H9 (cell line): ENCODE measurements at regions not wholly inside any gene's neighbourhood (a gene's known extent, or its start where the extent isn't known, plus 50 kb on each side); places are given as distances from the start of the nearest gene placed in this dataset.

Source experiments
- DNase-seq: peaks from one replicate; pipeline ENCODE4 v3.0.0-alpha.2; 2017
- H2AFZ ChIP-seq: one replicate; pipeline ENCODE4 v1.6.1; 2013; ENCODE audit warnings: mild to moderate bottlenecking, low read length, control low read depth, moderate library complexity
- H2AK5ac ChIP-seq: 2 replicates; pipeline ENCODE4 v1.6.1; 2013; ENCODE audit warnings: low read length, control low read depth, mixed read lengths; ENCODE audit not compliant: insufficient read length
- H2BK120ac ChIP-seq: one replicate; pipeline ENCODE4 v1.6.1; 2013; ENCODE audit warnings: low read depth, mild to moderate bottlenecking, low read length, control low read depth, inconsistent platforms; ENCODE audit not compliant: poor library complexity, severe bottlenecking
- H2BK12ac ChIP-seq: 2 replicates; pipeline ENCODE4 v1.6.1; 2013; ENCODE audit warnings: low read length, control low read depth, mixed read lengths, low read depth; ENCODE audit not compliant: insufficient read length
- H2BK15ac ChIP-seq: 2 replicates; pipeline ENCODE4 v1.6.1; 2013; ENCODE audit warnings: low read depth, low read length, control low read depth
- H2BK20ac ChIP-seq: one replicate; pipeline ENCODE4 v1.6.1; 2013; ENCODE audit warnings: low read depth, mild to moderate bottlenecking, low read length, control low read depth, inconsistent platforms; ENCODE audit not compliant: poor library complexity, severe bottlenecking
- H2BK5ac ChIP-seq: 2 replicates; pipeline ENCODE4 v1.6.1; 2013; ENCODE audit warnings: low read length, control low read depth, mixed read lengths; ENCODE audit not compliant: insufficient read length
- H3K14ac ChIP-seq: 2 replicates; pipeline ENCODE4 v1.6.1; 2013; ENCODE audit warnings: low read length, control low read depth; ENCODE audit not compliant: insufficient read depth
- H3K18ac ChIP-seq: 2 replicates; pipeline ENCODE4 v1.6.1; 2013; ENCODE audit warnings: low read depth, mild to moderate bottlenecking, mixed read lengths, low read length, control low read depth; ENCODE audit not compliant: insufficient read length
- H3K23ac ChIP-seq: 2 replicates; pipeline ENCODE4 v1.6.1; 2013; ENCODE audit warnings: low read length, control low read depth, mixed read lengths, low read depth; ENCODE audit not compliant: insufficient read length
- H3K23me2 ChIP-seq: 2 replicates; pipeline ENCODE4 v1.6.1; 2013; ENCODE audit warnings: low read depth, mild to moderate bottlenecking, mixed read lengths, low read length, control low read depth; ENCODE audit not compliant: insufficient read length, poor library complexity, severe bottlenecking
- H3K27ac ChIP-seq: 2 replicates; pipeline ENCODE4 v1.5.1; 2013; ENCODE audit warnings: low read length, control low read depth, mixed read lengths, low read depth; ENCODE audit not compliant: insufficient read length
- H3K27me3 ChIP-seq: 2 replicates; pipeline ENCODE4 v1.6.1; 2013; ENCODE audit warnings: low read length, control low read depth, inconsistent platforms; ENCODE audit not compliant: insufficient read depth
- H3K4ac ChIP-seq: 2 replicates; pipeline ENCODE4 v1.6.1; 2013; ENCODE audit warnings: low read depth, mild to moderate bottlenecking, control low read depth, inconsistent platforms, low read length, moderate library complexity
- H3K4me1 ChIP-seq: 2 replicates; pipeline ENCODE4 v1.6.1; 2013; ENCODE audit warnings: low read length, control low read depth, inconsistent platforms; ENCODE audit not compliant: insufficient read depth
- H3K4me2 ChIP-seq: 2 replicates; pipeline ENCODE4 v1.6.1; 2013; ENCODE audit warnings: low read length, control low read depth, mixed read lengths; ENCODE audit not compliant: insufficient read length, insufficient read depth
- H3K56ac ChIP-seq: 2 replicates; pipeline ENCODE4 v1.6.1; 2013; ENCODE audit warnings: low read depth, mild to moderate bottlenecking, mixed read lengths, low read length, control low read depth; ENCODE audit not compliant: insufficient read length
- H3K79me1 ChIP-seq: 2 replicates; pipeline ENCODE4 v1.6.1; 2013; ENCODE audit warnings: low read depth, mild to moderate bottlenecking, moderate library complexity, low read length, control low read depth, inconsistent platforms; ENCODE audit not compliant: insufficient read depth, poor library complexity, severe bottlenecking
- H3K79me2 ChIP-seq: 2 replicates; pipeline ENCODE4 v1.6.1; 2013; ENCODE audit warnings: low read length, control low read depth, inconsistent platforms; ENCODE audit not compliant: insufficient read depth
- H3K9ac ChIP-seq: 2 replicates; pipeline ENCODE4 v1.6.1; 2013; ENCODE audit warnings: low read length, control low read depth, mixed read lengths; ENCODE audit not compliant: insufficient read length; ENCODE audit errors: extremely low read depth
- H3K9me3 ChIP-seq: one replicate; pipeline ENCODE4 v1.6.1; 2013; ENCODE audit warnings: low read depth, low read length, inconsistent platforms; ENCODE audit not compliant: control insufficient read depth
- H3T11ph ChIP-seq: one replicate; pipeline ENCODE4 v1.6.1; 2013; ENCODE audit warnings: mild to moderate bottlenecking, low read length, control low read depth, inconsistent platforms
- H4K20me1 ChIP-seq: one replicate; pipeline ENCODE4 v1.6.1; 2013; ENCODE audit not compliant: control insufficient read depth, insufficient read length, insufficient read depth
- H4K5ac ChIP-seq: 2 replicates; pipeline ENCODE4 v1.6.1; 2013; ENCODE audit warnings: low read depth, mild to moderate bottlenecking, mixed read lengths, low read length, control low read depth; ENCODE audit not compliant: insufficient read length
- H4K8ac ChIP-seq: replicated peaks from 2 replicates; pipeline ENCODE4 v1.6.1; 2013; ENCODE audit warnings: low read length, control low read depth, mixed read lengths, low read depth; ENCODE audit not compliant: insufficient read length
- H4K91ac ChIP-seq: 2 replicates; pipeline ENCODE4 v1.6.1; 2013; ENCODE audit warnings: low read depth, mild to moderate bottlenecking, moderate library complexity, mixed read lengths, low read length, control low read depth; ENCODE audit not compliant: insufficient read length
- H3K27ac Mint-ChIP-seq, 3 experiments: 2 replicates in 2 of 3; 3 replicates in 1 of 3; pipeline ENCODE4 v1.8.0; 2020 to 2021; ENCODE audit warnings: mixed read lengths in 3 of 3, mild to moderate bottlenecking in 1 of 3, moderate library complexity in 1 of 3
- H3K27me3 Mint-ChIP-seq: 2 replicates; pipeline ENCODE4 v1.8.0; 2021; ENCODE audit warnings: low read depth, mild to moderate bottlenecking, moderate library complexity, mixed read lengths
- H3K36me3 Mint-ChIP-seq, 3 experiments: 2 replicates in 2 of 3; 3 replicates in 1 of 3; pipeline ENCODE4 v1.8.0; 2020 to 2021; ENCODE audit warnings: low read depth in 3 of 3, mixed read lengths in 3 of 3; ENCODE audit not compliant: insufficient read depth in 1 of 3
- H3K4me1 Mint-ChIP-seq, 2 experiments: 2 replicates each; pipeline ENCODE4 v1.8.0; 2020; ENCODE audit warnings: mixed read lengths in 2 of 2
- H3K4me3 Mint-ChIP-seq, 2 experiments: 2 replicates in 1 of 2; 3 replicates in 1 of 2; pipeline ENCODE4 v1.8.0; 2020 to 2021; ENCODE audit warnings: mild to moderate bottlenecking in 2 of 2, mixed read lengths in 2 of 2, moderate library complexity in 1 of 2
- H3K9me3 Mint-ChIP-seq, 2 experiments: 2 replicates in 1 of 2; 3 replicates in 1 of 2; pipeline ENCODE4 v1.8.0; 2020; ENCODE audit warnings: mild to moderate bottlenecking in 2 of 2, mixed read lengths in 2 of 2, moderate library complexity in 1 of 2
- CTCF ChIP-seq: fragments of 200-600 bp; sonication (generic); conservative IDR thresholded peaks from 3 replicates; pipeline ENCODE4 v1.8.0; 2021; ENCODE audit warnings: antibody characterized with exemption, mild to moderate bottlenecking
- WGBS: extraction: QIAGEN DNeasy Blood & Tissue Kit; methylation state at CpG from one replicate; pipeline ENCODE4 v1.1.7; 2013; ENCODE audit warnings: missing lambda C conversion rate, low lambda C conversion rate, mixed read lengths; ENCODE audit not compliant: insufficient read length; ENCODE audit errors: extremely low coverage; 5-methylcytosine and 5-hydroxymethylcytosine counted together

GRCh38 chr2:59570818-59571217 is 982.6 kb downstream of the BCL11A start:
- no peaks in the 10 kb centered on the region for H3K23me2 ChIP-seq
- H3K9ac ChIP-seq, result peak overlapping the region; percentile 31
- TF ChIP-seq CTCF, result no peak
- no peaks in the 10 kb centered on the region; a peak in 1 of 4 replicates for H3K4me1 Mint-ChIP-seq
- H3K9me3 Mint-ChIP-seq, result no peaks in the 10 kb centered on the region
- H2AFZ ChIP-seq, result no peak overlapping the region
- H3K4me2 ChIP-seq, result no peak overlapping the region
- H3K27ac Mint-ChIP-seq, result no peak overlapping the region
- H3K79me2 ChIP-seq, result no peaks in the 10 kb centered on the region
- no peaks in the 10 kb centered on the region for H3K27me3 ChIP-seq
- no peak overlapping the region for H4K8ac ChIP-seq
- no peak overlapping the region for H3K23ac ChIP-seq
- WGBS, result no CpG with 5 or more reads among the region's 1 CpG
- no peak overlapping the region for H2BK12ac ChIP-seq
- H3K4me3 Mint-ChIP-seq, result no peak overlapping the region
- no peaks in the 10 kb centered on the region for H3K4me1 ChIP-seq
- H2BK120ac ChIP-seq, result no peak overlapping the region
- no peak overlapping the region for H3T11ph ChIP-seq
- H2BK20ac ChIP-seq, result no peak overlapping the region
- H3K27me3 Mint-ChIP-seq, result no peaks in the 10 kb centered on the region
- no peak overlapping the region for H3K18ac ChIP-seq
- H3K14ac ChIP-seq, result no peak overlapping the region
- no peak overlapping the region for H3K56ac ChIP-seq
- no peaks in the 10 kb centered on the region for H4K20me1 ChIP-seq
- H3K27ac ChIP-seq, result no peak overlapping the region
- no peak overlapping the region for H4K91ac ChIP-seq
- no peak overlapping the region for H4K5ac ChIP-seq
- no peaks in the 10 kb centered on the region for H3K36me3 Mint-ChIP-seq
- no peak overlapping the region for H3K4ac ChIP-seq
- no peak overlapping the region for H2AK5ac ChIP-seq
- no peaks in the 10 kb centered on the region for H3K9me3 ChIP-seq
- H2BK15ac ChIP-seq, result no peak overlapping the region
- H2BK5ac ChIP-seq, result no peak overlapping the region
- no peak for DNase-seq
- no peaks in the 10 kb centered on the region for H3K79me1 ChIP-seq
